NCI-H1092 (cell line): ENCODE measurements at regions not wholly inside any gene's neighbourhood (a gene's known extent, or its start where the extent isn't known, plus 50 kb on each side); places are given as distances from the start of the nearest gene placed in this dataset.
A peak's percentile ranks its signal among the peaks of the same experiment; 100 is the strongest.

Source experiments
- DNase-seq: peaks from one replicate; lab custom pipeline; 2025; lab: John Stamatoyannopoulos, UW

DNA sequence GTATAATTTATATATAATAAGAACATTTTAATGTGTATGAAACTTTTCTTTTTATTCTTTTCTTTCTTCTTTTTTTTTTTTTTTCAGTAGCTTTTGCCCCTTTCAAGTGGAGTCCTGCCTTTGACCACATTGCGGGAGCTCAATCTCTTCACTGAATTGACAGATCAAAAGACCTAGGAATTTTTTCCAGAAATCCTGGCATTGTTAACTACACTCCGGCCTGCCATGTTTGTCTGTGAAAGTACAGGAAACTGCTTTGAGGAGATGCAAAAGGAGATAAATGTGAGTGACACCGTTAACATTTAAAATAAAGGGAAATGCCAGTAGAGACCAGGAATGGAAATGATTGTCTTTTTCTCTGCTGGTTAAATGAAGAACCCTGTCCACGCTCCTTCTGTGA lies 159.3 kb upstream of the VCX3A start:
- DNase-seq: no peak

GRCh38 chrX:6693051-6693450 lies 158.1 kb upstream of the VCX3A start:
- DNase-seq: no peak

DNA sequence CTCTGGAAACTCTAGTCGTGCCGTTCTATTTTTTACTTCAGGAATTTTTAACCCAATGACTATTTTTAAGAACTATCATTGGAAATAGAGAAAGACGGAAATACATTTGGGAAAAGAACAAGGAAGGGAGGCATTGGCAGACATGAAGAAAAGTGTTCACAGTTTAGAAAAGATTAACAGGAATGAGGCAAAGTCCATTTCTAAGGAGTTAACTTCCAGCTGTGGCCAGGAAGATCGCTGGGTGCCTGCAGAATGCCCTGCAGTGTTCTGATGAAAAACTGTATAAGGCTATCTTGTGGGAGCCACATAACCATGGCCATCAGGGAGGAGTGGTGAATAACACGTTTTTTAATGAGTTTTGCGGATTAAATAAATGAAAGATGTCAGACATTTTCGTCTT lies 150.6 kb upstream of the VCX3A start:
- no peak for DNase-seq

DNA sequence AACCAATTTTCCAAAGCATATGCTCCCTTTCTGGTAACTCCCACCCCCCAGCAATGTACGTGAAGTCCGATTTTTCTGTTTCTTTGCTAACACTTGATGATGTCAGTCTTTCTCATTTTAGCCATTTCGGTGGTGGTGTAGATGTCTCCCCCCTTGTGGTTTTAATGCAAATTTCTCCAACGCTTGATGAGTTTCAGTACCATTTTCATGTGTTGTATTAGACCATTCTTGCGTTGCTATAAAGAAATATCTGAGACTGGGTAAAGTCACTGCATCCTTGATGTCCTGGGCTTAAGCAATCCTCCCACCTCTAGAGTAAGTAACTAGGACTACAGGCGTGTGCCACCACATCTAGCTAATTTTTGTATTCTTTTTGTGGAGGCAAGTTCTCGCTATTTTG lies 148.4 kb upstream of the VCX3A start:
- DNase-seq: no peak

DNA sequence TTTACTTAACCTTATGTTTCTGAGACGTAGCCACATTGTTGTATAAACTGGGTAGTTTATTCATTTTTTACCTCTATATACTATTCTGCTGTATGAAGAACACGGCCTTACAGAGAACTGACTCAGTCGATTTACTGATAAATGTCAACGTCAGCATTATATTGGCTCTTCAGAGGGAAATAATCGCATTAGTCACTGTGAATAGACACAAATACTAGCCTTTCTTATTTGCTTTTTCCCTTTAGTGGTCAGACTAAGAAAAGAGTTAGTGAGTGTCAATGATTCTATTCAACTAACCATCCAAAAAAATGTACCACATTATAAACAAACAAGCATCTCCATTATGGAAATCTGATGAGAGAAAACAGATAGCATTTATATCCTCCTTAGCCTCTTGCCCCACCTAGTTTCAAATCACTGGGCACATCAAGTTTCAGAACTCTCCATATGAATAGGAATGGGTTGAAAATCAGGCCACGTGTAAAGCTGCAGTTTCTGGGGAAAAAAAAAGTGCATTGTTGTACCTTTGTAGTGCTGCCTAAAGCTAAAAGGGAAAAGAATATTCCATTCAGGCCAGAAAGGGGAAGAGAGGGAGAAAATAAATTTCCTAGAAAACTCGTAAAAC lies 146.7 kb upstream of the VCX3A start:
- no peak for DNase-seq

DNA sequence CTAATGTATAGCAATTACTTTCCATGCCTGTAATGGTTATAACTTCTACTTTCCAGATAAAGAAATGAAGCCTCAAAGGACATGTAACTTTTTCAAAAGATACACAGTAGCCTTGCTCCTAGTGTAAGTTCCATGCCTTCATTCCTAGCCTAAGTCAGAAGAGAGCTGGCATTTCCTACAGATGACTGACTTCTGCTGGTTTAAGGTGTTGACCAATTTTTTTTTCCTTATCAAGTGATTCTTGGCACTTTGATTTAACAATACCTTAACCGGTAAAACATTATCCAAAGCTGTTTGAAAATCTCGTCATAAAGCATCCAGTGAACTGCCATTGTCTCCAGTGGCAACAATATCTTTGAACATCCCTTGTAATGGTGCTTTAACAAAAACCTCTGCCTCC lies 145.1 kb upstream of the VCX3A start:
- DNase-seq: no peak

- DNase-seq: no peak
These were observed 144.6 kb upstream of the VCX3A start for GRCh38 chrX:6679550-6679949.

GRCh38 chrX:6678313-6678712 lies 143.4 kb upstream of the VCX3A start:
- DNase-seq: peak; percentile 89

GRCh38 chrX:6674734-6675133 lies 139.8 kb upstream of the VCX3A start:
- DNase-seq: no peak

GRCh38 chrX:6667048-6667768 lies 132.3 kb upstream of the VCX3A start:
- DNase-seq: no peak

DNA sequence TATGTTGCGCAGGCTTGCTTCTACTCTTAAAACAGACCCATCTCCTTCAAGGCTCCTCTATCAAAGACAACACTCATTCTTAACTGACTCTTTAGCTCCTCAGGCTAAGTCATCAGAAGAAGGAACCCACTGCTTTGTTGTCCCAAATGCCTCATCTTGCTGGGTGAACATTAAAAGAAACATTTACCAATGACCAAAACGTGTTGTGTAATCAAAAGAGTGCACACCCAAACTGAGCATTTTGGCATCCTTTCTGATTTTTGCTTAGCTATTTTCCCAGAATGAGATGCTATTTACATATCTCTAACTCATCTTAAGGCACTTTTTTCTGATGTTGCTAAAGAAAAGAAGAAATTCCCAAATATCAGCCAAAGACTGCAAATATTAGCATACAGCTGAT lies 131.7 kb upstream of the VCX3A start:
- no peak for DNase-seq

GRCh38 chrX:6661736-6662135 lies 126.8 kb upstream of the VCX3A start:
- DNase-seq: no peak

DNA sequence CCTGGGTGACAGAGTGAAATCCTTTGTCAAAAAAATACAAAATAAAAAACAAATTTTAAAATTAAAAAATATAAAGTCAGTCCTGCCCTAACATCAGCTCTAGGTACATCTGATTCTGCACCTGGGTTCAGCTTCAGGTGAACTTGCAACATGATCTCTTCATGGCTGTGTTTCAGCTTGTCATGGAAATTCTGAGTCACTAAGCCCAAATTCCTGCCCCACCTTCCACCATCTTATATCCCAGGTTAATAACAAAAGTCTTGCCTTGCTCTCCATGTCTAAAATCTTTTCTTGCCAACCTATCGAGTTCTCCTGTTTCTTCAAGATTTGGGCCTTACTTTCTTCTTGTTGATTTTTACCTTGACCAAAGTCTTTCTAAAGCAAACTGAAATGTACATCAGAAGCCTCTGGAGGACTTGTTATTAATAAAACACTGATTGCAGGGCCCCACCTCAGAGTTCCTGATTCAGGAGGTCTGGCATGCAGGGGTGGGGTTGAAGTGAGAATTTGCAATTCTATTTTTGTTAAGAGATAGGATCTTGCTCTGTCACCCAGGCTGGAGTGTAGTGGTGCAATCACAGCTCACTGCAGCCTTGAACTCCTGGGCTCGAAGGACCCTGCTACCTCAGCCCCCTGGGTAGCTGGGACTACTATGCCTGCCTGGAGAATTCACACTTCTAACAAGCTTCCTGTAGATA lies 125.8 kb upstream of the VCX3A start:
- DNase-seq: no peak

GRCh38 chrX:6645216-6645615 lies 110.3 kb upstream of the VCX3A start:
- no peak for DNase-seq

DNA sequence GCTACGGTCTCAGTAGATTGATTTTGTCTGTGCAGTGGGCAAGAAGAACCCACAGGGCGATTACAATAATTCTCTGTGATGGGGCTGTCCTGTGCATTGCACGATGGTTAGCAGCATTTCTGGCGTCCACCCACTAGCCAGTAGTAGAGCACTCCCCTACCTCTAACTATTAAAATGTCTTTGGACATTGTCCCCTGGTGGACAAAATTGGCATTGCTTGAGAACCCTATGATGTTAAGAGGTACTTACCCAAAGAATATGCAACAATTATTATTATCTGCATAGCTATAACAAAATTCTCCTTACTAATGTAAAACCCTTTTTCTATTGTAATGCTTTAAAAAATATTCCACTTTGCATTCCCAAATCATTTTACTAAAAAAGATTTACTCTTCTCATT lies 109.5 kb upstream of the VCX3A start:
- DNase-seq: no peak

DNA sequence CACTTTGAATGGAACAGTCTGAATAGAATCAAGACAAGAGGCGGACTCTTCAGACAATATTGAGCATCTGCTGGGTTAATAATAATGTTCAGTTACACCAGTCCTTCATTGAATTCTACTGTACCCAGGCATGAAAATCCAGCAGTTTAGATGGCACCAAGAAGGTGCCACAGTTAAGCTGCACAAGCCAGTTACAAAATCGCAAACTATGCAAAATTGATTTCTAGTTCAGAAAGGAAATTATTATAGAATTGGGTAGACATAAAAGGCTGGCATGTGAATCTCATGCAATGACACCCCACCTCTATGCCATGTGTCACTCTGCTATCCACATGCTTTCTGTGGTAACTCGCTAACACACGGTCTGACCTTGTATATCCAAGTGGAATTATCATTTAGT lies 105.8 kb upstream of the VCX3A start:
- no peak for DNase-seq

DNA sequence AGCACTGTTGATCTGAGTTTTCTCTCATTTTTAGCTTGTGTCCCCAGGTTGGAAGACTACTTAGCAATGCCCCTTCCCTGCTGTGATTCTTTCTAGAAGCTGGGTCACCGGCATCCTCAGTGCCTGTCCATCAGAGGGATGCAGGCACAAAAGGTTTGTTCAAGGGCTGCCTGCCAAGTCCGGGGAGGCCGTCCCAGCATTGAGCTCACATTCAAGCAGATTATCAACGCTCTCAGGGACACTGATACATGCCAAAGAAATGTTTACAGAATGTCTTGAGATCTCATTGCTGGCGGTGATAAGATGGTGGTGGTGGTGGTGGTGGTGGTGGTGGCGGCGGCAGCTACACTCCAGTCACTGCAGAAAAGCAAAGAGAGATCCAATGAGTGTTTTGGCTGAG lies 79.6 kb upstream of the VCX3A start:
- no peak for DNase-seq

DNA sequence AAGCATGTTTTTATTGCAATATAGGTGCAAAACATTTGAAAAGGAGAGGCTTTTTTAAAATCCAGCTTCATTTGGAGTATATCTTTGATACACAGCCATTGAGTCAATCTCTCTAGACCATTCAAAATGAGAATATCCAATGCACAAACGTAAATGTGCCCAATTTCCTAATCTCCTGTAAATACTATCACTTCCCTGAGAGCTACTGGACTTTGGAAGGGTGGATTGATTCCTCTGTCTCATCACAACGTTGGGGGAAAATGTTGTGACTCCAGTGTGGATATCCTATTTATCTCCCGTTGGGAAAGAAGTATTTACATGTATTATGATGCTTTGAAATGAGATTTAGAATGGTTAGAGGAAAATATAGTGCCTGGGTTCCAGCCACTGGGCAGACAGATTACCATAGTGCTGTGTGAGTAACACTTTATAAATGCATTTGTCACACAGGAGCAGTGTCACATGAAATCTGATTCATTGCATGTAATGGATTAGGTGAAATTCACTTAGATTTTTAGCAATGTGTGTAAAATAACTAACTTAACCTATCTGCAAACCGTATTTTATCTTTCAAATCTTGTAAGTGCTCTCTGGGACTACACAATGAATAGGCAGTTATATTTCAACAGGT lies 64.4 kb upstream of the VCX3A start:
- DNase-seq: no peak
